K562 (cell line): ENCODE measurements at regions not wholly inside any gene's neighbourhood (a gene's known extent, or its start where the extent isn't known, plus 50 kb on each side); places are given as distances from the start of the nearest gene placed in this dataset.

Source experiments
- ATAC-seq: fragments of 200-7000 bp; cut with Tn5 transposase; 3 replicates; pipeline ENCODE4 v1.9.1; 2020; ENCODE audit warnings: moderate library complexity
- BruUV-seq: library from RNA; stranded (reverse); fragments of 400-500 nt; replicated peaks from 2 replicates; lab custom pipeline; 2021; lab: Mats Ljungman, UMichigan
- CTCF ChIA-PET: fragments of 300-600 bp; formaldehyde crosslinking; extraction: SDS; loops from one replicate; lab custom pipeline; 2021; ENCODE audit warnings: low intra/inter-chr PET ratio; lab: Yijun Ruan, JAX
- POLR2A ChIA-PET: fragments of 300-600, 350-650 bp; sonication (Branson Sonifier 250); formaldehyde crosslinking; extraction: SDS; loops from one replicate; lab custom pipeline; 2021; ENCODE audit warnings: antibody characterized with exemption, inconsistent platforms; lab: Yijun Ruan, JAX
- DNase-seq, 4 experiments: peaks; one replicate each; pipeline versions ENCODE4 v3.0.0 to v3.0.0-alpha.2; 2011 to 2018; ENCODE audit warnings: low spot score in 3 of 4, mixed read lengths in 3 of 4; ENCODE audit errors: extremely low read depth in 1 of 4
- FAIRE-seq: peaks from 2 replicates; lab custom pipeline; 2011; peaks lifted over from hg19 to GRCh38; lab: Jason Lieb, UNC
- H2AFZ ChIP-seq: 2 replicates; pipeline ENCODE4 v1.6.0; 2011; ENCODE audit warnings: low read depth, low read length, control low read depth, inconsistent platforms
- H3K27ac ChIP-seq: fragments of 200-600 bp; 3 replicates; pipeline ENCODE4 v1.8.0; 2011; ENCODE audit warnings: low read depth, mild to moderate bottlenecking, control low read depth, inconsistent platforms, low read length, moderate library complexity, mixed read lengths; ENCODE audit errors: extremely low read depth
- H3K27me3 ChIP-seq, 2 experiments: fragments of 300-600 bp in 1 of 2; 2 replicates in 1 of 2; 3 replicates in 1 of 2; pipeline versions ENCODE4 v1.6.0 to v1.8.0; 2011; ENCODE audit warnings: inconsistent platforms in 2 of 2, low read length in 2 of 2, mild to moderate bottlenecking in 1 of 2, mixed read lengths in 1 of 2, moderate library complexity in 1 of 2; ENCODE audit not compliant: control insufficient read depth in 2 of 2, insufficient read depth in 2 of 2
- H3K36me3 ChIP-seq: fragments of 300-600 bp; 3 replicates; pipeline ENCODE4 v1.8.0; 2011; ENCODE audit warnings: mild to moderate bottlenecking, low read length, inconsistent platforms; ENCODE audit not compliant: control insufficient read depth, insufficient read depth
- H3K4me1 ChIP-seq, 2 experiments: fragments of 200-600 bp in 1 of 2; replicated peaks in 1 of 2; 2 replicates in 1 of 2; 3 replicates in 1 of 2; pipeline versions ENCODE4 v1.5.1 to v1.8.0; 2011; ENCODE audit warnings: inconsistent platforms in 2 of 2, low read length in 2 of 2, mild to moderate bottlenecking in 1 of 2, mixed read lengths in 1 of 2, moderate library complexity in 1 of 2; ENCODE audit not compliant: control insufficient read depth in 2 of 2, insufficient read depth in 2 of 2
- H3K4me2 ChIP-seq: 2 replicates; pipeline ENCODE4 v1.6.1; 2011; ENCODE audit warnings: low read length, control low read depth, inconsistent platforms, mixed read lengths; ENCODE audit not compliant: insufficient read depth
- H3K4me3 ChIP-seq: fragments of 200-600 bp; sonication (generic), shearing (Covaris generic); 2 replicates; pipeline ENCODE4 v1.5.1; 2016; ENCODE audit warnings: control low read depth, inconsistent platforms
- H3K79me2 ChIP-seq: fragments of 200-600 bp; 3 replicates; pipeline ENCODE4 v1.8.0; 2011; ENCODE audit warnings: low read length, inconsistent platforms; ENCODE audit not compliant: control insufficient read depth, insufficient read depth
- H3K9ac ChIP-seq, 2 experiments: 2 replicates each; pipeline versions ENCODE4 v1.6.0 to v1.6.1; 2011; ENCODE audit warnings: low read depth in 2 of 2, low read length in 2 of 2, control low read depth in 1 of 2, inconsistent platforms in 1 of 2, mild to moderate bottlenecking in 1 of 2, mixed read lengths in 1 of 2; ENCODE audit not compliant: insufficient read depth in 1 of 2
- H3K9me1 ChIP-seq: one replicate; pipeline ENCODE4 v1.6.0; 2011; ENCODE audit warnings: inconsistent platforms, mild to moderate bottlenecking, low read length, moderate library complexity; ENCODE audit not compliant: control insufficient read depth, insufficient read depth
- H3K9me3 ChIP-seq: replicated peaks from 2 replicates; pipeline ENCODE4 v1.5.1; 2011; ENCODE audit warnings: low read depth, low read length, inconsistent platforms; ENCODE audit not compliant: control insufficient read depth, insufficient read depth
- H4K20me1 ChIP-seq: replicated peaks from 2 replicates; pipeline ENCODE4 v1.6.1; 2011; ENCODE audit warnings: low read length, inconsistent platforms, mixed read lengths; ENCODE audit not compliant: control insufficient read depth, insufficient read depth
- ESRRB ChIP-seq: fragments of 250-450 bp; sonication (Bioruptor Pico); IDR thresholded peaks from 2 replicates; pipeline ENCODE4 v1.5.0; 2020; ENCODE audit warnings: mild to moderate bottlenecking, moderate library complexity, borderline replicate concordance
- KLF6 ChIP-seq: fragments of 250-450 bp; sonication (Bioruptor Pico); IDR thresholded peaks from 2 replicates; pipeline ENCODE4 v1.4.0; 2020; ENCODE audit warnings: mild to moderate bottlenecking, moderate library complexity, borderline replicate concordance
- NCOR1 ChIP-seq: fragments of 450-650 bp; IDR thresholded peaks from 2 replicates; pipeline ENCODE4 v1.6.1; 2016; ENCODE audit warnings: mild to moderate bottlenecking, moderate library complexity
- NR2C2 ChIP-seq, 2 experiments: fragments of 200-800 bp in 1 of 2; sonication (Bioruptor generic) in 1 of 2; sonication (generic) in 1 of 2; formaldehyde crosslinking in 1 of 2; IDR thresholded peaks; 2 replicates each; pipeline versions ENCODE4 v1.6.1 to v1.8.0; 2016 to 2022; ENCODE audit warnings: mild to moderate bottlenecking in 1 of 2, missing compliant biosample characterization in 1 of 2, missing genetic modification characterization in 1 of 2, missing genetic modification reagents in 1 of 2
- PKNOX1 ChIP-seq: fragments of 450-650 bp; IDR thresholded peaks from 2 replicates; pipeline ENCODE4 v1.6.1; 2016
- RBM34 ChIP-seq: fragments of 200-400 bp; formaldehyde crosslinking; IDR thresholded peaks from 2 replicates; pipeline ENCODE4 v1.6.1; 2018; ENCODE audit warnings: low read length, borderline replicate concordance; ENCODE audit not compliant: insufficient read depth
- ZNF217 ChIP-seq: sonication (generic); formaldehyde crosslinking; IDR thresholded peaks from 2 replicates; pipeline ENCODE4 v1.8.0; 2022; ENCODE audit warnings: mild to moderate bottlenecking, missing genetic modification reagents
- ZNF586 ChIP-seq: fragments of 450-650 bp; formaldehyde crosslinking; conservative IDR thresholded peaks from 2 replicates; pipeline ENCODE4 v1.4.0; 2020; ENCODE audit warnings: mild to moderate bottlenecking, moderate library complexity
- WGBS: fragments of 100-300 bp; shearing (Covaris generic); methylation state at CpG from one replicate; pipeline ENCODE4 v1.1.6; 2016; ENCODE audit warnings: low coverage, mixed read lengths; ENCODE audit not compliant: insufficient coverage; ENCODE audit errors: missing lambda C conversion rate; 5-methylcytosine and 5-hydroxymethylcytosine counted together
- in situ Hi-C: fragments of 300-500 bp; cut with MboI; formaldehyde crosslinking; loops from 4 replicates; pipeline ENCODE4 v1.15.0; 2018; ENCODE audit warnings: inconsistent platforms, mixed read lengths
- intact Hi-C: fragments of 100-400 bp; cut with micrococcal nuclease; formaldehyde crosslinking; loops from 2 replicates; pipeline ENCODE4 v1.14.2; 2022
- TF ChIP-seq, protein P1 (sequence below): fragments of 250-450 bp; sonication (Bioruptor Pico); IDR thresholded peaks from 2 replicates; pipeline ENCODE4 v1.8.0; 2021; ENCODE audit warnings: borderline replicate concordance, mild to moderate bottlenecking, moderate library complexity; ENCODE audit not compliant: poor library complexity, severe bottlenecking
- TF ChIP-seq, protein P2 (sequence below): fragments of 250-450 bp; sonication (Bioruptor Pico); IDR thresholded peaks from 2 replicates; pipeline ENCODE4 v1.5.0; 2021

- TF ChIP-seq, protein P1, sequence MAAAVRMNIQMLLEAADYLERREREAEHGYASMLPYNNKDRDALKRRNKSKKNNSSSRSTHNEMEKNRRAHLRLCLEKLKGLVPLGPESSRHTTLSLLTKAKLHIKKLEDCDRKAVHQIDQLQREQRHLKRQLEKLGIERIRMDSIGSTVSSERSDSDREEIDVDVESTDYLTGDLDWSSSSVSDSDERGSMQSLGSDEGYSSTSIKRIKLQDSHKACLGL (CRISPR knock-in tag) = no peak
- TF ChIP-seq NCOR1 = no peak
- no peak for TF ChIP-seq RBM34
- TF ChIP-seq ZNF217 (CRISPR knock-in tag) = no peak
- no peak for TF ChIP-seq KLF6 (CRISPR knock-in tag)
- TF ChIP-seq NR2C2 (CRISPR knock-in tag; IDR thresholded peaks at IDR 0.05) = no peak
- TF ChIP-seq NR2C2 (tag; IDR thresholded peaks at IDR 0.05) = no peak
- TF ChIP-seq PKNOX1 = no peak
- TF ChIP-seq, protein P2, sequence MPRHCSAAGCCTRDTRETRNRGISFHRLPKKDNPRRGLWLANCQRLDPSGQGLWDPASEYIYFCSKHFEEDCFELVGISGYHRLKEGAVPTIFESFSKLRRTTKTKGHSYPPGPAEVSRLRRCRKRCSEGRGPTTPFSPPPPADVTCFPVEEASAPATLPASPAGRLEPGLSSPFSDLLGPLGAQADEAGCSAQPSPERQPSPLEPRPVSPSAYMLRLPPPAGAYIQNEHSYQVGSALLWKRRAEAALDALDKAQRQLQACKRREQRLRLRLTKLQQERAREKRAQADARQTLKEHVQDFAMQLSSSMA (CRISPR knock-in tag) = no peak
- no peak for TF ChIP-seq ZNF586 (CRISPR knock-in tag)
Measured at GRCh38 chr6:10128721-10129120, 286.2 kb downstream of the TFAP2A start (continued).

DNA sequence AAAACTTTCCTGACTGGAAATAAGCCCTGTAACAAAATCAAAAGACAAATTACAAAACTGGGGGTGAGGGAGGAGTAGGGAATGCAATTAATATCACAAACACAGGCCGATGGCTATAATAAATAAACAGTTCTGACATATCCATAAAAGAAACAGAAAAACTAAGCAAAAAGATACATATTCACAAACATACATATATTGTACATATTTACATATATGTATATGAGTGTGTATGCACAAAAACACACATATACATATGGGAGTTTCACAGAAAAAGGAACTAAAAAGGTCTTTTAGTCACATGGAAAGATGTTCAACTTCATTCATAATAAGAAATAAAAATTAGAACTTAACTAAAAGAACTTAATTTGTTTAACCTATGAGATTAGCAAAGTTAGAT lies 292.7 kb downstream of the TFAP2A start:
- Histone ChIP-seq H3K4me2 (no peak overlapping the region), H3K4me1 (no peaks in the 10 kb centered on the region), H4K20me1 (no peaks in the 10 kb centered on the region), H3K27ac (no peak overlapping the region), H2AFZ (no peak overlapping the region), H3K9me1 (no peaks in the 10 kb centered on the region), H3K9me3 (no peaks in the 10 kb centered on the region), H3K4me3 (no peak overlapping the region), H3K79me2 (no peaks in the 10 kb centered on the region), H3K9ac (no peak overlapping the region), H3K27me3 (no peaks in the 10 kb centered on the region; a peak in 2 of 5 replicates), H3K36me3 (no peaks in the 10 kb centered on the region)
- no TSS peak for BruUV-seq
- intact Hi-C loops (no loop called here), in situ Hi-C loops (no loop called here)
- WGBS = 0% methylated on average over 1 of the region's 1 CpG
- ChIA-PET CTCF (no interaction called here), POLR2A (interaction anchor here (0.6 kb wide), 1 partner anchor 22 kb away, joined by 3 read pairs; no protein-coding TSS in a partner anchor)
- TF ChIP-seq ESRRB (CRISPR knock-in tag) = no peak
- ATAC-seq (no peak), FAIRE-seq (no peak), DNase-seq (no peak)
